HFF-Myc (cell line): ENCODE measurements at regions not wholly inside any gene's neighbourhood (a gene's known extent, or its start where the extent isn't known, plus 50 kb on each side); places are given as distances from the start of the nearest gene placed in this dataset.

Experiments
- DNase-seq: peaks from one replicate; pipeline ENCODE4 v3.0.0-alpha.2; 2011; ENCODE audit warnings: low read depth; ENCODE audit errors: extremely low read depth
- H3K4me3 ChIP-seq: replicated peaks from 2 replicates; pipeline ENCODE4 v1.5.1; 2011; ENCODE audit warnings: low read depth, mild to moderate bottlenecking, control low read depth, low read length
- CTCF ChIP-seq: IDR thresholded peaks from 2 replicates; pipeline ENCODE4 v1.5.1; 2012; ENCODE audit warnings: mild to moderate bottlenecking, low read depth, low read length, control low read depth; ENCODE audit errors: missing control alignments

- no peak for TF ChIP-seq CTCF
- no peak for DNase-seq
Observed at GRCh38 chr1:201701831-201702230, 127.1 kb upstream of the IPO9 start.

GRCh38 chr1:201702936-201703335, 126.0 kb upstream of the IPO9 start:
- DNase-seq, result peak; percentile 60
- no peak for TF ChIP-seq CTCF
- H3K4me3 ChIP-seq, result no peak overlapping the region

More at GRCh38 chr1:201701831-201702230, 127.1 kb upstream of the IPO9 start:
- H3K4me3 ChIP-seq, result no peak overlapping the region

GRCh38 chr1:201703621-201704438, 125.1 kb upstream of the IPO9 start:
- H3K4me3 ChIP-seq, result no peak overlapping the region
- peak; percentile 93 for TF ChIP-seq CTCF
- DNase-seq, result no peak

GRCh38 chr1:201704439-201704792, 124.5 kb upstream of the IPO9 start:
- DNase-seq, result no peak
- TF ChIP-seq CTCF, result no peak
- H3K4me3 ChIP-seq, result no peak overlapping the region

GRCh38 chr1:201705389-201705788, 123.6 kb upstream of the IPO9 start:
- H3K4me3 ChIP-seq, result no peak overlapping the region
- TF ChIP-seq CTCF, result no peak
- no peak for DNase-seq

GRCh38 chr1:201706109-201706508, 122.8 kb upstream of the IPO9 start:
- no peak overlapping the region for H3K4me3 ChIP-seq
- no peak for TF ChIP-seq CTCF
- no peak for DNase-seq

- TF ChIP-seq CTCF, result no peak
- H3K4me3 ChIP-seq, result no peak overlapping the region
Observed at GRCh38 chr1:201707027-201707426, 121.9 kb upstream of the IPO9 start.

More at GRCh38 chr1:201707027-201707426, 121.9 kb upstream of the IPO9 start:
- no peak for DNase-seq
